HEK293 (cell line): ENCODE measurements at regions not wholly inside any gene's neighbourhood (a gene's known extent, or its start where the extent isn't known, plus 50 kb on each side); places are given as distances from the start of the nearest gene placed in this dataset.

Source experiments
- CTCF ChIA-PET: fragments of 350-600 bp; formaldehyde crosslinking; extraction: SDS; loops from one replicate; lab custom pipeline; 2021; ENCODE audit warnings: antibody characterized with exemption; lab: Yijun Ruan, JAX
- POLR2A ChIA-PET: fragments of 300-600 bp; formaldehyde crosslinking; extraction: SDS; loops from one replicate; lab custom pipeline; 2020; ENCODE audit warnings: antibody characterized with exemption, inconsistent platforms; lab: Yijun Ruan, JAX
- H3K27ac ChIP-seq: fragments of 200-500 bp; sonication (Bioruptor generic); 2 replicates; pipeline ENCODE4 v1.5.1; 2014; ENCODE audit warnings: low read depth, low read length, control low read depth, inconsistent platforms; ENCODE audit errors: extremely low read depth
- H3K36me3 ChIP-seq, 2 experiments: fragments of 200-500 bp in 1 of 2; sonication (Bioruptor generic) in 1 of 2; 1 replicate in 1 of 2; 2 replicates in 1 of 2; pipeline ENCODE4 v1.5.1; 2014 to 2017; ENCODE audit warnings: inconsistent platforms in 2 of 2, low read length in 2 of 2; ENCODE audit not compliant: control insufficient read depth in 2 of 2, insufficient read depth in 1 of 2
- H3K4me1 ChIP-seq: fragments of 200-500 bp; sonication (Bioruptor generic); 2 replicates; pipeline ENCODE4 v1.5.1; 2014; ENCODE audit warnings: mild to moderate bottlenecking, low read length, inconsistent platforms; ENCODE audit not compliant: control insufficient read depth, insufficient read depth
- H3K4me3 ChIP-seq: 2 replicates; pipeline ENCODE4 v1.5.1; 2011; ENCODE audit warnings: low read depth, mild to moderate bottlenecking, control low read depth, low read length, moderate library complexity
- H3K9me3 ChIP-seq: fragments of 200-500 bp; sonication (Bioruptor generic); 2 replicates; pipeline ENCODE4 v1.5.1; 2014; ENCODE audit warnings: low read depth, low read length, inconsistent platforms; ENCODE audit not compliant: control insufficient read depth, insufficient read depth
- KLF10 ChIP-seq: fragments of 450-650 bp; IDR thresholded peaks from 2 replicates; pipeline ENCODE4 v1.5.1; 2018; ENCODE audit warnings: missing biosample characterization, mild to moderate bottlenecking, missing genetic modification characterization
- KLF7 ChIP-seq: fragments of 450-650 bp; formaldehyde crosslinking; IDR thresholded peaks from 2 replicates; pipeline ENCODE4 v1.5.1; 2016; ENCODE audit warnings: missing biosample characterization, missing genetic modification characterization, borderline replicate concordance
- SALL2 ChIP-seq: fragments of 450-650 bp; formaldehyde crosslinking; IDR thresholded peaks from 2 replicates; pipeline ENCODE4 v1.5.0; 2017; ENCODE audit warnings: missing biosample characterization, mild to moderate bottlenecking, missing genetic modification characterization, borderline replicate concordance
- ZBTB1 ChIP-seq: fragments of 450-650 bp; formaldehyde crosslinking; IDR thresholded peaks from 2 replicates; pipeline ENCODE4 v1.5.1; 2016; ENCODE audit warnings: missing biosample characterization, missing genetic modification characterization
- ZNF155 ChIP-seq: fragments of 450-650 bp; formaldehyde crosslinking; IDR thresholded peaks from 2 replicates; pipeline ENCODE4 v1.5.1; 2016; ENCODE audit warnings: missing biosample characterization, missing genetic modification characterization
- ZNF16 ChIP-seq: fragments of 450-650 bp; formaldehyde crosslinking; IDR thresholded peaks from 2 replicates; pipeline ENCODE4 v1.5.1; 2016; ENCODE audit warnings: low read depth, missing biosample characterization, missing genetic modification characterization
- ZNF211 ChIP-seq: fragments of 450-650 bp; formaldehyde crosslinking; IDR thresholded peaks from 2 replicates; pipeline ENCODE4 v1.5.1; 2016; ENCODE audit warnings: low read depth, missing biosample characterization, missing genetic modification characterization
- ZNF26 ChIP-seq: fragments of 450-650 bp; formaldehyde crosslinking; IDR thresholded peaks from 2 replicates; pipeline ENCODE4 v1.5.1; 2016; ENCODE audit warnings: missing biosample characterization, missing genetic modification characterization
- ZNF292 ChIP-seq: fragments of 450-650 bp; formaldehyde crosslinking; IDR thresholded peaks from 2 replicates; pipeline ENCODE4 v1.5.1; 2016; ENCODE audit warnings: low read depth, missing biosample characterization, missing genetic modification characterization, borderline replicate concordance
- ZNF324 ChIP-seq: fragments of 450-650 bp; formaldehyde crosslinking; IDR thresholded peaks from 2 replicates; pipeline ENCODE4 v1.5.1; 2016; ENCODE audit warnings: missing biosample characterization, missing genetic modification characterization
- ZNF501 ChIP-seq: fragments of 450-650 bp; formaldehyde crosslinking; IDR thresholded peaks from 2 replicates; pipeline ENCODE4 v1.5.1; 2016; ENCODE audit warnings: missing biosample characterization, missing genetic modification characterization
- ZNF596 ChIP-seq: fragments of 450-650 bp; IDR thresholded peaks from 2 replicates; pipeline ENCODE4 v1.5.0; 2018; ENCODE audit warnings: missing biosample characterization, mild to moderate bottlenecking, missing genetic modification characterization, moderate library complexity
- ZNF660 ChIP-seq: fragments of 450-650 bp; IDR thresholded peaks from 2 replicates; pipeline ENCODE4 v1.5.1; 2018; ENCODE audit warnings: missing biosample characterization, mild to moderate bottlenecking, missing genetic modification characterization
- ZNF677 ChIP-seq: fragments of 450-650 bp; IDR thresholded peaks from 2 replicates; pipeline ENCODE4 v1.5.0; 2018; ENCODE audit warnings: missing biosample characterization, mild to moderate bottlenecking, missing genetic modification characterization, moderate library complexity
- ZNF830 ChIP-seq: fragments of 450-650 bp; IDR thresholded peaks from 2 replicates; pipeline ENCODE4 v1.5.0; 2018; ENCODE audit warnings: missing biosample characterization, missing genetic modification characterization, low read depth, mild to moderate bottlenecking, moderate library complexity
- ZNF837 ChIP-seq: fragments of 450-650 bp; formaldehyde crosslinking; IDR thresholded peaks from 2 replicates; pipeline ENCODE4 v1.5.1; 2016; ENCODE audit warnings: missing biosample characterization, missing genetic modification characterization
- ZSCAN18 ChIP-seq: fragments of 450-650 bp; formaldehyde crosslinking; IDR thresholded peaks from 2 replicates; pipeline ENCODE4 v1.5.1; 2016; ENCODE audit warnings: missing biosample characterization, missing genetic modification characterization
- TF ChIP-seq, protein P1 (sequence below): fragments of 450-650 bp; IDR thresholded peaks from 2 replicates; pipeline ENCODE4 v1.5.1; 2018; ENCODE audit warnings: missing biosample characterization, missing genetic modification characterization
- TF ChIP-seq, protein P2 (sequence below): fragments of 450-650 bp; formaldehyde crosslinking; IDR thresholded peaks from 2 replicates; pipeline ENCODE4 v1.5.1; 2016; ENCODE audit warnings: missing biosample characterization, missing genetic modification characterization
- TF ChIP-seq, protein P3 (sequence below): fragments of 450-650 bp; formaldehyde crosslinking; IDR thresholded peaks from 2 replicates; pipeline ENCODE4 v1.5.1; 2016; ENCODE audit warnings: missing biosample characterization, missing genetic modification characterization, low read depth
- TF ChIP-seq, protein P4 (sequence below): fragments of 450-650 bp; formaldehyde crosslinking; IDR thresholded peaks from 2 replicates; pipeline ENCODE4 v1.5.1; 2016; ENCODE audit warnings: missing biosample characterization, missing genetic modification characterization

DNA sequence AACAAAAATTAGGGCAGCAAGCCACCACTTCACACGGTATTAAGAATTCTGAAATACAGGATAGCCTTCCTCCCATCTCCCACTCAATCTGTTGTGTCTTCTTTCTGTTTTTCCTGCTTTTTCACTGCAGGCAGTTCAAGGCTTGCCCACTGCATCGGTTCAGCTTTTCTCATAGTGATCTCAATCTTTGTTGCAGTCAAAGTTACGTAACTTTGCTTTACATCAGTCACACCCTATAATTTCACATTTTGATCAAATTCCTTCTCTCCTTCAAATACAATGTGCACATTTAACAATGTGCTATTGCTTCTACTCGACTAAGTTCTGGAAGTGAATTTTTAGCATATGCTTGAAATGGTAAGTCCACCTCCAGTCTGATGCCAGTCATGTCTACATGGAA is 217.6 kb downstream of the EFCAB11 start (continued):
- TF ChIP-seq, protein P1, sequence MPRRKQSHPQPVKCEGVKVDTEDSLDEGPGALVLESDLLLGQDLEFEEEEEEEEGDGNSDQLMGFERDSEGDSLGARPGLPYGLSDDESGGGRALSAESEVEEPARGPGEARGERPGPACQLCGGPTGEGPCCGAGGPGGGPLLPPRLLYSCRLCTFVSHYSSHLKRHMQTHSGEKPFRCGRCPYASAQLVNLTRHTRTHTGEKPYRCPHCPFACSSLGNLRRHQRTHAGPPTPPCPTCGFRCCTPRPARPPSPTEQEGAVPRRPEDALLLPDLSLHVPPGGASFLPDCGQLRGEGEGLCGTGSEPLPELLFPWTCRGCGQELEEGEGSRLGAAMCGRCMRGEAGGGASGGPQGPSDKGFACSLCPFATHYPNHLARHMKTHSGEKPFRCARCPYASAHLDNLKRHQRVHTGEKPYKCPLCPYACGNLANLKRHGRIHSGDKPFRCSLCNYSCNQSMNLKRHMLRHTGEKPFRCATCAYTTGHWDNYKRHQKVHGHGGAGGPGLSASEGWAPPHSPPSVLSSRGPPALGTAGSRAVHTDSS, result no peak
- TF ChIP-seq ZNF155 (tag by site-specific recombination), result no peak
- TF ChIP-seq, all 188 proteins: peak for 0

DNA sequence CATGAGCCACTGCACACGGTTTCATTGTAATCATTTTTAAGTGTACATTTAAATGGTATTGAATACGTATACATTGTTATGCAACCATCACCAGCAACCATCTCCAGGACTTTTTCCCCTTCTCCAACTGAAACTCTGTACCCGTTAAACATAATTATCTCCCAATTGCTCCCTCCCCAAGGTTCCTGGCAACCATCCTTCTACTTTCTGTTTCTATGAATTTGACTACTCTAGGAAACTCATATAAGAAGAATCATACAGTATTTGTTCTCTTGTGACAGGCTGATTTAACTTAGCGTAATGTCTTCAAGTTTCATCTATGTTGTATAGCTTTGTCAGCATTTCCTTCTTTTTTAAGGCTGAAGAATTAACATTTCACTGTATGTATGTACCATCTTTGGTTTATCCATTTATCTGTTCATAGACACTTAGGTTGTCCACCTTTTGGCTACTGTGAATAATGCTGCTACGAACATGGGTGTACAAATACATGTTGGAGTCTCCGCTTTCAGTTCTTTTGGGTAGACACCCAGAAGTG is 223.1 kb downstream of the EFCAB11 start:
- no peaks in the 10 kb centered on the region for H3K36me3 ChIP-seq
- TF ChIP-seq ZNF292 (tag by site-specific recombination) (no peak), ZNF26 (no peak), ZNF677 (no peak), ZNF660 (tag by site-specific recombination) (no peak), ZNF830 (no peak), ZNF324 (tag by site-specific recombination) (no peak), ZNF596 (tag by site-specific recombination) (no peak), ZNF837 (tag by site-specific recombination) (no peak), ZSCAN18 (no peak), KLF7 (tag by site-specific recombination) (no peak), ZBTB1 (tag by site-specific recombination) (no peak), SALL2 (tag by site-specific recombination) (no peak), KLF10 (tag by site-specific recombination) (no peak), ZNF501 (tag by site-specific recombination) (no peak), ZNF211 (no peak), ZNF16 (tag by site-specific recombination) (no peak)
- TF ChIP-seq, protein P2, sequence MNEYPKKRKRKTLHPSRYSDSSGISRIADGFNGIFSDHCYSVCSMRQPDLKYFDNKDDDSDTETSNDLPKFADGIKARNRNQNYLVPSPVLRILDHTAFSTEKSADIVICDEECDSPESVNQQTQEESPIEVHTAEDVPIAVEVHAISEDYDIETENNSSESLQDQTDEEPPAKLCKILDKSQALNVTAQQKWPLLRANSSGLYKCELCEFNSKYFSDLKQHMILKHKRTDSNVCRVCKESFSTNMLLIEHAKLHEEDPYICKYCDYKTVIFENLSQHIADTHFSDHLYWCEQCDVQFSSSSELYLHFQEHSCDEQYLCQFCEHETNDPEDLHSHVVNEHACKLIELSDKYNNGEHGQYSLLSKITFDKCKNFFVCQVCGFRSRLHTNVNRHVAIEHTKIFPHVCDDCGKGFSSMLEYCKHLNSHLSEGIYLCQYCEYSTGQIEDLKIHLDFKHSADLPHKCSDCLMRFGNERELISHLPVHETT (tag by site-specific recombination), result no peak
- TF ChIP-seq, protein P3, sequence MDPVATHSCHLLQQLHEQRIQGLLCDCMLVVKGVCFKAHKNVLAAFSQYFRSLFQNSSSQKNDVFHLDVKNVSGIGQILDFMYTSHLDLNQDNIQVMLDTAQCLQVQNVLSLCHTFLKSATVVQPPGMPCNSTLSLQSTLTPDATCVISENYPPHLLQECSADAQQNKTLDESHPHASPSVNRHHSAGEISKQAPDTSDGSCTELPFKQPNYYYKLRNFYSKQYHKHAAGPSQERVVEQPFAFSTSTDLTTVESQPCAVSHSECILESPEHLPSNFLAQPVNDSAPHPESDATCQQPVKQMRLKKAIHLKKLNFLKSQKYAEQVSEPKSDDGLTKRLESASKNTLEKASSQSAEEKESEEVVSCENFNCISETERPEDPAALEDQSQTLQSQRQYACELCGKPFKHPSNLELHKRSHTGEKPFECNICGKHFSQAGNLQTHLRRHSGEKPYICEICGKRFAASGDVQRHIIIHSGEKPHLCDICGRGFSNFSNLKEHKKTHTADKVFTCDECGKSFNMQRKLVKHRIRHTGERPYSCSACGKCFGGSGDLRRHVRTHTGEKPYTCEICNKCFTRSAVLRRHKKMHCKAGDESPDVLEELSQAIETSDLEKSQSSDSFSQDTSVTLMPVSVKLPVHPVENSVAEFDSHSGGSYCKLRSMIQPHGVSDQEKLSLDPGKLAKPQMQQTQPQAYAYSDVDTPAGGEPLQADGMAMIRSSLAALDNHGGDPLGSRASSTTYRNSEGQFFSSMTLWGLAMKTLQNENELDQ, result no peak
- TF ChIP-seq, protein P4, sequence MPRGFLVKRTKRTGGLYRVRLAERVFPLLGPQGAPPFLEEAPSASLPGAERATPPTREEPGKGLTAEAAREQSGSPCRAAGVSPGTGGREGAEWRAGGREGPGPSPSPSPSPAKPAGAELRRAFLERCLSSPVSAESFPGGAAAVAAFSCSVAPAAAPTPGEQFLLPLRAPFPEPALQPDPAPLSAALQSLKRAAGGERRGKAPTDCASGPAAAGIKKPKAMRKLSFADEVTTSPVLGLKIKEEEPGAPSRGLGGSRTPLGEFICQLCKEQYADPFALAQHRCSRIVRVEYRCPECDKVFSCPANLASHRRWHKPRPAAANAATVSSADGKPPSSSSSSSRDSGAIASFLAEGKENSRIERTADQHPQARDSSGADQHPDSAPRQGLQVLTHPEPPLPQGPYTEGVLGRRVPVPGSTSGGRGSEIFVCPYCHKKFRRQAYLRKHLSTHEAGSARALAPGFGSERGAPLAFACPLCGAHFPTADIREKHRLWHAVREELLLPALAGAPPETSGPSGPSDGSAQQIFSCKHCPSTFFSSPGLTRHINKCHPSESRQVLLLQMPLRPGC (tag by site-specific recombination), result no peak
- H3K4me3 ChIP-seq, result no peak overlapping the region
- no peak overlapping the region for H3K27ac ChIP-seq
- ChIA-PET CTCF (no interaction called here), POLR2A (interaction anchor here (0.7 kb wide), 1 partner anchor 79 kb away, joined by 5 read pairs; no protein-coding TSS in a partner anchor)
- no peaks in the 10 kb centered on the region for H3K4me1 ChIP-seq
- no peaks in the 10 kb centered on the region for H3K9me3 ChIP-seq
